HEK293 (cell line): ENCODE measurements at regions not wholly inside any gene's neighbourhood (a gene's known extent, or its start where the extent isn't known, plus 50 kb on each side); places are given as distances from the start of the nearest gene placed in this dataset.

Experiments used
- BCL11A ChIP-seq: fragments of 450-650 bp; formaldehyde crosslinking; IDR thresholded peaks from 2 replicates; pipeline ENCODE4 v1.5.1; 2016; ENCODE audit warnings: low read depth, missing biosample characterization, missing genetic modification characterization
- CTCF ChIP-seq: fragments of 450-650 bp; formaldehyde crosslinking; IDR thresholded peaks from 2 replicates; pipeline ENCODE4 v1.5.1; 2016; ENCODE audit warnings: missing biosample characterization, missing genetic modification characterization
- GLI4 ChIP-seq: fragments of 450-650 bp; formaldehyde crosslinking; IDR thresholded peaks from 2 replicates; pipeline ENCODE4 v1.5.1; 2016; ENCODE audit warnings: missing biosample characterization, missing genetic modification characterization
- REPIN1 ChIP-seq: fragments of 450-650 bp; formaldehyde crosslinking; IDR thresholded peaks from 2 replicates; pipeline ENCODE4 v1.5.1; 2017; ENCODE audit warnings: missing biosample characterization, missing genetic modification characterization, low read depth
- REST ChIP-seq: fragments of 450-650 bp; formaldehyde crosslinking; IDR thresholded peaks from 2 replicates; pipeline ENCODE4 v1.5.1; 2016; ENCODE audit warnings: missing biosample characterization, missing genetic modification characterization
- YY1 ChIP-seq: fragments of 450-650 bp; formaldehyde crosslinking; IDR thresholded peaks from 2 replicates; pipeline ENCODE4 v1.5.1; 2018; ENCODE audit warnings: missing biosample characterization, missing genetic modification characterization
- ZNF174 ChIP-seq: fragments of 450-650 bp; formaldehyde crosslinking; IDR thresholded peaks from 2 replicates; pipeline ENCODE4 v1.5.0; 2017; ENCODE audit warnings: missing biosample characterization, mild to moderate bottlenecking, missing genetic modification characterization
- ZNF513 ChIP-seq: fragments of 450-650 bp; IDR thresholded peaks from 2 replicates; pipeline ENCODE4 v1.5.1; 2018; ENCODE audit warnings: missing biosample characterization, missing genetic modification characterization
- ZNF629 ChIP-seq: fragments of 450-650 bp; formaldehyde crosslinking; IDR thresholded peaks from 2 replicates; pipeline ENCODE4 v1.5.1; 2017; ENCODE audit warnings: missing biosample characterization, missing genetic modification characterization
- ZNF707 ChIP-seq: fragments of 450-650 bp; formaldehyde crosslinking; IDR thresholded peaks from 2 replicates; pipeline ENCODE4 v1.5.1; 2016; ENCODE audit warnings: missing biosample characterization, missing genetic modification characterization
- ZNF747 ChIP-seq: fragments of 450-650 bp; formaldehyde crosslinking; IDR thresholded peaks from 2 replicates; pipeline ENCODE4 v1.5.1; 2016; ENCODE audit warnings: missing biosample characterization, missing genetic modification characterization
- ZNF785 ChIP-seq: fragments of 450-650 bp; formaldehyde crosslinking; IDR thresholded peaks from 2 replicates; pipeline ENCODE4 v1.5.1; 2016; ENCODE audit warnings: missing biosample characterization, missing genetic modification characterization
- ZNF792 ChIP-seq: fragments of 450-650 bp; formaldehyde crosslinking; IDR thresholded peaks from 2 replicates; pipeline ENCODE4 v1.5.1; 2016; ENCODE audit warnings: missing biosample characterization, missing genetic modification characterization
- ZSCAN18 ChIP-seq: fragments of 450-650 bp; formaldehyde crosslinking; IDR thresholded peaks from 2 replicates; pipeline ENCODE4 v1.5.1; 2016; ENCODE audit warnings: missing biosample characterization, missing genetic modification characterization

GRCh38 chr5:114977979-114978573 is 191.6 kb downstream of the TRIM36 start:
- TF ChIP-seq ZNF747 (tag by site-specific recombination) (no peak), ZNF174 (no peak), CTCF (tag by site-specific recombination) (no peak), ZSCAN18 (tag by site-specific recombination) (no peak), GLI4 (tag by site-specific recombination) (no peak), YY1 (tag by site-specific recombination) (no peak), ZNF513 (tag by site-specific recombination) (no peak), REPIN1 (no peak), ZNF707 (tag by site-specific recombination) (no peak), ZNF629 (no peak), REST (tag by site-specific recombination) (no peak), ZNF792 (tag by site-specific recombination) (no peak), ZNF785 (no peak), BCL11A (no peak)
